ENCODE measurements at regions not wholly inside any gene's neighbourhood (a gene's known extent, or its start where the extent isn't known, plus 50 kb on each side); places are given as distances from the start of the nearest gene placed in this dataset.

GRCh38 chr16:85370881-85371651 is 242.1 kb upstream of the GSE1 start:
- Histone ChIP-seq H3K4me3 (ENCODE audit: insufficient read depth, low read depth, low read length) (no peak overlapping the region), H3K27me3 (ENCODE audit: insufficient read depth, low read length) (peaks cover 3% of the 10 kb centered on the region), H3K4me2 (ENCODE audit: low read length) (peak overlapping the region; percentile 17), H3K79me2 (ENCODE audit: insufficient read depth, low read length) (peaks cover 3% of the 10 kb centered on the region), H2AFZ (ENCODE audit: low read depth, low read length) (peak overlapping the region; percentile 10), H3K36me3 (ENCODE audit: insufficient read depth, low read length) (no peaks in the 10 kb centered on the region), H3K27ac (ENCODE audit: low read depth, low read length) (no peak overlapping the region), H3K9ac (ENCODE audit: low read length) (no peak overlapping the region), H4K20me1 (ENCODE audit: insufficient read depth, low read length) (peaks cover 76% of the 10 kb centered on the region), H3K9me3 (ENCODE audit: insufficient read depth, low read depth, low read length) (no peaks in the 10 kb centered on the region), H3K4me1 (ENCODE audit: insufficient read depth, low read length) (peaks cover 28% of the 10 kb centered on the region)
- FAIRE-seq, result no peak
- Mint-ChIP-seq H3K4me1 (ENCODE audit: low read depth, unreplicated experiment) (peaks cover 12% of the 10 kb centered on the region), H3K36me3 (ENCODE audit: low read depth, unreplicated experiment) (no peaks in the 10 kb centered on the region), H3K4me3 (ENCODE audit: unreplicated experiment) (no peak overlapping the region), H3K27ac (ENCODE audit: unreplicated experiment) (no peak overlapping the region), H3K27me3 (ENCODE audit: low read depth, unreplicated experiment) (peaks cover 18% of the 10 kb centered on the region), H3K9me3 (ENCODE audit: unreplicated experiment) (no peaks in the 10 kb centered on the region)
- no peak for TF ChIP-seq CTCF (IDR thresholded peaks at IDR 0.05; ENCODE audit: insufficient read depth, low read depth, low read length)
- TF ChIP-seq EZH2 (IDR thresholded peaks at IDR 0.05; ENCODE audit: insufficient read depth, low read length), result no peak
- DNase-seq (ENCODE audit: low read depth), result no peak

GRCh38 chr16:85371948-85372347 is 241.2 kb upstream of the GSE1 start:
- FAIRE-seq (no peak), DNase-seq (ENCODE audit: low read depth) (no peak)
- H4K20me1 ChIP-seq (ENCODE audit: insufficient read depth, low read length), result peaks cover 72% of the 10 kb centered on the region
- H3K4me1 ChIP-seq (ENCODE audit: insufficient read depth, low read length), result peaks cover 30% of the 10 kb centered on the region
- no peaks in the 10 kb centered on the region for H3K9me3 ChIP-seq (ENCODE audit: insufficient read depth, low read depth, low read length)
- no peak overlapping the region for H3K27ac ChIP-seq (ENCODE audit: low read depth, low read length)
- H2AFZ ChIP-seq (ENCODE audit: low read depth, low read length), result no peak overlapping the region
- TF ChIP-seq EZH2 (IDR thresholded peaks at IDR 0.05; ENCODE audit: insufficient read depth, low read length), result no peak
- H3K9me3 Mint-ChIP-seq (ENCODE audit: unreplicated experiment), result no peaks in the 10 kb centered on the region
- H3K27me3 ChIP-seq (ENCODE audit: insufficient read depth, low read length), result peaks cover 3% of the 10 kb centered on the region
- H3K9ac ChIP-seq (ENCODE audit: low read length), result no peak overlapping the region
- no peak overlapping the region for H3K4me3 ChIP-seq (ENCODE audit: insufficient read depth, low read depth, low read length)
- H3K4me1 Mint-ChIP-seq (ENCODE audit: low read depth, unreplicated experiment), result peaks cover 9% of the 10 kb centered on the region
- H3K79me2 ChIP-seq (ENCODE audit: insufficient read depth, low read length), result peaks cover 3% of the 10 kb centered on the region
- H3K4me3 Mint-ChIP-seq (ENCODE audit: unreplicated experiment), result no peak overlapping the region
- H3K27ac Mint-ChIP-seq (ENCODE audit: unreplicated experiment), result no peak overlapping the region
- peaks cover 16% of the 10 kb centered on the region for H3K27me3 Mint-ChIP-seq (ENCODE audit: low read depth, unreplicated experiment)
- no peak overlapping the region for H3K4me2 ChIP-seq (ENCODE audit: low read length)
- no peaks in the 10 kb centered on the region for H3K36me3 ChIP-seq (ENCODE audit: insufficient read depth, low read length)
- H3K36me3 Mint-ChIP-seq (ENCODE audit: low read depth, unreplicated experiment), result no peaks in the 10 kb centered on the region

GRCh38 chr16:85372627-85373372 is 240.3 kb upstream of the GSE1 start:
- no peak overlapping the region for H3K4me3 Mint-ChIP-seq (ENCODE audit: unreplicated experiment)
- Histone ChIP-seq H3K27me3 (ENCODE audit: insufficient read depth, low read length) (no peaks in the 10 kb centered on the region), H3K4me3 (ENCODE audit: insufficient read depth, low read depth, low read length) (no peak overlapping the region), H3K27ac (ENCODE audit: low read depth, low read length) (no peak overlapping the region), H3K36me3 (ENCODE audit: insufficient read depth, low read length) (no peaks in the 10 kb centered on the region), H3K4me2 (ENCODE audit: low read length) (peak overlapping the region; percentile 18), H3K79me2 (ENCODE audit: insufficient read depth, low read length) (peaks cover 3% of the 10 kb centered on the region), H4K20me1 (ENCODE audit: insufficient read depth, low read length) (peaks cover 70% of the 10 kb centered on the region), H3K9me3 (ENCODE audit: insufficient read depth, low read depth, low read length) (no peaks in the 10 kb centered on the region), H2AFZ (ENCODE audit: low read depth, low read length) (no peak overlapping the region), H3K9ac (ENCODE audit: low read length) (no peak overlapping the region), H3K4me1 (ENCODE audit: insufficient read depth, low read length) (peaks cover 37% of the 10 kb centered on the region)
- TF ChIP-seq CTCF (IDR thresholded peaks at IDR 0.05; ENCODE audit: insufficient read depth, low read depth, low read length), result no peak
- TF ChIP-seq EZH2 (IDR thresholded peaks at IDR 0.05; ENCODE audit: insufficient read depth, low read length), result no peak
- no peaks in the 10 kb centered on the region for H3K36me3 Mint-ChIP-seq (ENCODE audit: low read depth, unreplicated experiment)
- peak overlapping the region; percentile 66 for H3K27ac Mint-ChIP-seq (ENCODE audit: unreplicated experiment)
- DNase-seq (ENCODE audit: low read depth) (peak; percentile 75), FAIRE-seq (peak; percentile 80)
- H3K9me3 Mint-ChIP-seq (ENCODE audit: unreplicated experiment), result no peaks in the 10 kb centered on the region
- peaks cover 9% of the 10 kb centered on the region for H3K4me1 Mint-ChIP-seq (ENCODE audit: low read depth, unreplicated experiment)
- peaks cover 12% of the 10 kb centered on the region for H3K27me3 Mint-ChIP-seq (ENCODE audit: low read depth, unreplicated experiment)
